ENCODE measurements at regions not wholly inside any gene's neighbourhood (a gene's known extent, or its start where the extent isn't known, plus 50 kb on each side); places are given as distances from the start of the nearest gene placed in this dataset.

- no peak overlapping the region for H2AFZ ChIP-seq
- no peak for ATAC-seq
- no peak overlapping the region for H3K27ac ChIP-seq (ENCODE audit: low read depth)
- Mint-ChIP-seq H3K27me3 (ENCODE audit: insufficient read depth, low read depth, poor library complexity) (no peaks in the 10 kb centered on the region), H3K4me1 (peaks cover 27% of the 10 kb centered on the region), H3K36me3 (ENCODE audit: low read depth) (peaks cover 19% of the 10 kb centered on the region), H3K4me3 (no peak overlapping the region), H3K27ac (no peak overlapping the region), H3K9me3 (peaks cover 13% of the 10 kb centered on the region; the same call in 2 of the 3 replicates)
- H3K4me2 ChIP-seq, result no peak overlapping the region
- H4K20me1 ChIP-seq (replicated peaks; ENCODE audit: insufficient read depth), result no peaks in the 10 kb centered on the region
- H3K4me1 ChIP-seq (ENCODE audit: insufficient read depth), result peaks cover 27% of the 10 kb centered on the region
- no peaks in the 10 kb centered on the region for H3F3A ChIP-seq (replicated peaks; ENCODE audit: low read depth)
- H3K4me3 ChIP-seq, result no peak overlapping the region
- H3K36me3 ChIP-seq (ENCODE audit: insufficient read depth), result no peaks in the 10 kb centered on the region; the same call in 1 of the 2 replicates
- no peak for TF ChIP-seq ZNF114 (CRISPR knock-in tag; IDR thresholded peaks at IDR 0.05)
- TF ChIP-seq, protein P1, sequence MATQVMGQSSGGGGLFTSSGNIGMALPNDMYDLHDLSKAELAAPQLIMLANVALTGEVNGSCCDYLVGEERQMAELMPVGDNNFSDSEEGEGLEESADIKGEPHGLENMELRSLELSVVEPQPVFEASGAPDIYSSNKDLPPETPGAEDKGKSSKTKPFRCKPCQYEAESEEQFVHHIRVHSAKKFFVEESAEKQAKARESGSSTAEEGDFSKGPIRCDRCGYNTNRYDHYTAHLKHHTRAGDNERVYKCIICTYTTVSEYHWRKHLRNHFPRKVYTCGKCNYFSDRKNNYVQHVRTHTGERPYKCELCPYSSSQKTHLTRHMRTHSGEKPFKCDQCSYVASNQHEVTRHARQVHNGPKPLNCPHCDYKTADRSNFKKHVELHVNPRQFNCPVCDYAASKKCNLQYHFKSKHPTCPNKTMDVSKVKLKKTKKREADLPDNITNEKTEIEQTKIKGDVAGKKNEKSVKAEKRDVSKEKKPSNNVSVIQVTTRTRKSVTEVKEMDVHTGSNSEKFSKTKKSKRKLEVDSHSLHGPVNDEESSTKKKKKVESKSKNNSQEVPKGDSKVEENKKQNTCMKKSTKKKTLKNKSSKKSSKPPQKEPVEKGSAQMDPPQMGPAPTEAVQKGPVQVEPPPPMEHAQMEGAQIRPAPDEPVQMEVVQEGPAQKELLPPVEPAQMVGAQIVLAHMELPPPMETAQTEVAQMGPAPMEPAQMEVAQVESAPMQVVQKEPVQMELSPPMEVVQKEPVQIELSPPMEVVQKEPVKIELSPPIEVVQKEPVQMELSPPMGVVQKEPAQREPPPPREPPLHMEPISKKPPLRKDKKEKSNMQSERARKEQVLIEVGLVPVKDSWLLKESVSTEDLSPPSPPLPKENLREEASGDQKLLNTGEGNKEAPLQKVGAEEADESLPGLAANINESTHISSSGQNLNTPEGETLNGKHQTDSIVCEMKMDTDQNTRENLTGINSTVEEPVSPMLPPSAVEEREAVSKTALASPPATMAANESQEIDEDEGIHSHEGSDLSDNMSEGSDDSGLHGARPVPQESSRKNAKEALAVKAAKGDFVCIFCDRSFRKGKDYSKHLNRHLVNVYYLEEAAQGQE (IDR thresholded peaks at IDR 0.05; ENCODE audit: unreplicated experiment), result no peak
- no peak for TF ChIP-seq ZNF331 (CRISPR knock-in tag; IDR thresholded peaks at IDR 0.05; ENCODE audit: low read depth)
- no peak for TF ChIP-seq JUNB (IDR thresholded peaks at IDR 0.05; ENCODE audit: unreplicated experiment)
- no peak for DNase-seq (ENCODE audit: low spot score)
- H3K9me2 ChIP-seq (ENCODE audit: insufficient read depth), result peaks cover 3% of the 10 kb centered on the region; the same call in 1 of the 2 replicates
- H3K27me3 ChIP-seq (ENCODE audit: insufficient read depth), result no peaks in the 10 kb centered on the region
- H3K79me2 ChIP-seq (replicated peaks; ENCODE audit: insufficient read depth), result no peaks in the 10 kb centered on the region
These were observed 734.3 kb upstream of the POT1 start for GRCh38 chr7:125663961-125664360.

DNA sequence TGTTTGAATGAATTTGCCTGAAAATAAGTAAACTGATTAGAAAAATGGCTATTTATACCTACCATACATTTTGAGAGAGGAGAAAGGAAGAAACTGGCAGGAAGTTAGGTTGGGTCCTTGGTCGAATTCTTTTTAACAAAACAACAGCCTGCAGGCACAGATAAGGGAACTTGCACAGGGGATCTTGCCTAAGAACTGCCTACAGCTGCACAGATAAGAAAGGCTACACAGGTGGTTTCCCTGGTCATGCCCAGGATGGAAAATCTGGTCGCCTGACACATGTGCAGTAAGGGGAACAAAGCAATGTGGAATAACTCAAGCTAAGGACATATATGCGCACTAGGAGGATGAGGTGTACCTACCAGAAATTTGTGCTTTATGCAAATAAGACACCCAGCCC lies 732.1 kb upstream of the POT1 start:
- Histone ChIP-seq H3K27me3 (ENCODE audit: insufficient read depth) (no peaks in the 10 kb centered on the region), H3K4me1 (ENCODE audit: insufficient read depth) (peaks cover 27% of the 10 kb centered on the region), H3K9me2 (ENCODE audit: insufficient read depth) (peaks cover 3% of the 10 kb centered on the region; the same call in 1 of the 2 replicates), H3K4me2 (no peak overlapping the region), H3K4me3 (no peak overlapping the region), H3K36me3 (ENCODE audit: insufficient read depth) (no peaks in the 10 kb centered on the region; the same call in 1 of the 2 replicates), H4K20me1 (replicated peaks; ENCODE audit: insufficient read depth) (no peaks in the 10 kb centered on the region), H3K27ac (ENCODE audit: low read depth) (no peak overlapping the region), H2AFZ (no peak overlapping the region; the same call in 1 of the 2 replicates), H3F3A (replicated peaks; ENCODE audit: low read depth) (no peaks in the 10 kb centered on the region), H3K79me2 (replicated peaks; ENCODE audit: insufficient read depth) (no peaks in the 10 kb centered on the region)
- Mint-ChIP-seq H3K27me3 (ENCODE audit: insufficient read depth, low read depth, poor library complexity) (no peaks in the 10 kb centered on the region), H3K4me3 (no peak overlapping the region), H3K4me1 (peaks cover 27% of the 10 kb centered on the region), H3K27ac (no peak overlapping the region), H3K36me3 (ENCODE audit: low read depth) (peaks cover 19% of the 10 kb centered on the region), H3K9me3 (peaks cover 13% of the 10 kb centered on the region; the same call in 2 of the 3 replicates)
- ATAC-seq (no peak), DNase-seq (ENCODE audit: low spot score) (no peak)
- no peak for TF ChIP-seq CREB1 (CRISPR knock-in tag; IDR thresholded peaks at IDR 0.05; ENCODE audit: low read depth)
- TF ChIP-seq ZNF114 (CRISPR knock-in tag; IDR thresholded peaks at IDR 0.05), result no peak
- no peak for TF ChIP-seq ZNF331 (CRISPR knock-in tag; IDR thresholded peaks at IDR 0.05; ENCODE audit: low read depth)
- no peak for TF ChIP-seq NANOG (IDR thresholded peaks at IDR 0.05; ENCODE audit: borderline replicate concordance)
- TF ChIP-seq JUNB (IDR thresholded peaks at IDR 0.05; ENCODE audit: unreplicated experiment), result no peak
- TF ChIP-seq, protein P2, sequence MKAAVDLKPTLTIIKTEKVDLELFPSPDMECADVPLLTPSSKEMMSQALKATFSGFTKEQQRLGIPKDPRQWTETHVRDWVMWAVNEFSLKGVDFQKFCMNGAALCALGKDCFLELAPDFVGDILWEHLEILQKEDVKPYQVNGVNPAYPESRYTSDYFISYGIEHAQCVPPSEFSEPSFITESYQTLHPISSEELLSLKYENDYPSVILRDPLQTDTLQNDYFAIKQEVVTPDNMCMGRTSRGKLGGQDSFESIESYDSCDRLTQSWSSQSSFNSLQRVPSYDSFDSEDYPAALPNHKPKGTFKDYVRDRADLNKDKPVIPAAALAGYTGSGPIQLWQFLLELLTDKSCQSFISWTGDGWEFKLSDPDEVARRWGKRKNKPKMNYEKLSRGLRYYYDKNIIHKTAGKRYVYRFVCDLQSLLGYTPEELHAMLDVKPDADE (IDR thresholded peaks at IDR 0.05), result no peak
- TF ChIP-seq, protein P1 (IDR thresholded peaks at IDR 0.05; ENCODE audit: unreplicated experiment), result no peak

All from GM23338 (cell line).